GM19240 (cell line): ENCODE measurements at regions not wholly inside any gene's neighbourhood (a gene's known extent, or its start where the extent isn't known, plus 50 kb on each side); places are given as distances from the start of the nearest gene placed in this dataset.

Experiments used
- DNase-seq: peaks from one replicate; pipeline ENCODE4 v3.0.0; 2011; ENCODE audit warnings: low spot score; ENCODE audit not compliant: insufficient read length

- no peak for DNase-seq
These were observed 300.3 kb upstream of the CBLB start for GRCh38 chr3:106168962-106169750.

GRCh38 chr3:106170636-106171035 lies 301.8 kb upstream of the CBLB start:
- no peak for DNase-seq

- DNase-seq = no peak
These were observed 303.3 kb upstream of the CBLB start for GRCh38 chr3:106172101-106172500.

GRCh38 chr3:106172780-106173179 lies 304.0 kb upstream of the CBLB start:
- peak; percentile 3 for DNase-seq

- DNase-seq = no peak
These were observed 306.5 kb upstream of the CBLB start for GRCh38 chr3:106175276-106175675.

GRCh38 chr3:106176734-106177133 lies 307.9 kb upstream of the CBLB start:
- DNase-seq = peak; percentile 10

GRCh38 chr3:106182950-106183511 lies 314.2 kb upstream of the CBLB start:
- DNase-seq = no peak

- no peak for DNase-seq
These were observed 315.1 kb upstream of the CBLB start for GRCh38 chr3:106183762-106184391.

- DNase-seq = no peak
These were observed 316.0 kb upstream of the CBLB start for GRCh38 chr3:106184540-106185457.

GRCh38 chr3:106185949-106186348 lies 317.1 kb upstream of the CBLB start:
- DNase-seq = no peak

- no peak for DNase-seq
These were observed 321.5 kb upstream of the CBLB start for GRCh38 chr3:106190296-106190695.

GRCh38 chr3:106191211-106191610 lies 322.4 kb upstream of the CBLB start:
- no peak for DNase-seq

GRCh38 chr3:106191913-106192312 lies 323.1 kb upstream of the CBLB start:
- no peak for DNase-seq

- no peak for DNase-seq
These were observed 325.1 kb upstream of the CBLB start for GRCh38 chr3:106193876-106194275.

GRCh38 chr3:106194726-106195125 lies 325.9 kb upstream of the CBLB start:
- no peak for DNase-seq

- no peak for DNase-seq
These were observed 328.9 kb upstream of the CBLB start for GRCh38 chr3:106197532-106198194.

- DNase-seq = no peak
These were observed 335.5 kb upstream of the CBLB start for GRCh38 chr3:106204160-106204868.

GRCh38 chr3:106206146-106206545 lies 337.3 kb upstream of the CBLB start:
- DNase-seq = no peak

GRCh38 chr3:106206613-106207012 lies 337.8 kb upstream of the CBLB start:
- no peak for DNase-seq

- DNase-seq = no peak
These were observed 339.4 kb upstream of the CBLB start for GRCh38 chr3:106208251-106208650.
